D721Med (cell line): ENCODE measurements at regions not wholly inside any gene's neighbourhood (a gene's known extent, or its start where the extent isn't known, plus 50 kb on each side); places are given as distances from the start of the nearest gene placed in this dataset.

ENCODE experiments used
- DNase-seq: peaks from one replicate; pipeline ENCODE4 v3.0.0; 2011; ENCODE audit warnings: low spot score; ENCODE audit not compliant: insufficient read length
- FAIRE-seq: peaks from 2 replicates; lab custom pipeline; 2011; peaks lifted over from hg19 to GRCh38; lab: Jason Lieb, UNC
- CTCF ChIP-seq: IDR thresholded peaks from 2 replicates; pipeline ENCODE4 v1.5.1; 2012; ENCODE audit warnings: mild to moderate bottlenecking, control low read depth; ENCODE audit not compliant: insufficient read depth; ENCODE audit errors: missing control alignments

GRCh38 chr6:80930376-80930775 lies 822.1 kb downstream of the TENT5A start:
- DNase-seq (no peak), FAIRE-seq (no peak)
- TF ChIP-seq CTCF = no peak

DNA sequence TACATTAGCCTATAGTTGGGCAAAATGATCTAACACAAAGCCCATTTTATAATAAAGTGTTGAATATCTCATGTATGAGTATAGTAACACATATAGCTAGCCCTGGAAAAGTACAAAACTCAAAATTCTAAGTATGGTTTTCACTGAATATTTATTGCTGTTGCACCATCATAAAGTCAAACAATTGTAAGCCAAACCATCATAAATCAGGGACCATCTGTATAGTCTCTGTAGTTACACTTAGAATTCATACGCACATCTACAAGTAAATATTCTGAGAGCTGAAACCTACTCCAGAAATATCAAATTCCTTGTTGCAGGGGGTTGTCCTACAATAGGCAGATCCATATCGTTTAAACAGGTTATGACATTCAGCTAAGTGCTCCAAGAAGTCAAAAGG lies 817.3 kb downstream of the BCKDHB start:
- FAIRE-seq (no peak), DNase-seq (no peak)
- TF ChIP-seq CTCF = no peak

- no peak for TF ChIP-seq CTCF
- FAIRE-seq (no peak), DNase-seq (no peak)
Observed at GRCh38 chr6:80922916-80923455, 816.5 kb downstream of the BCKDHB start.

GRCh38 chr6:80921861-80922460 lies 815.5 kb downstream of the BCKDHB start:
- no peak for FAIRE-seq
- no peak for TF ChIP-seq CTCF

DNA sequence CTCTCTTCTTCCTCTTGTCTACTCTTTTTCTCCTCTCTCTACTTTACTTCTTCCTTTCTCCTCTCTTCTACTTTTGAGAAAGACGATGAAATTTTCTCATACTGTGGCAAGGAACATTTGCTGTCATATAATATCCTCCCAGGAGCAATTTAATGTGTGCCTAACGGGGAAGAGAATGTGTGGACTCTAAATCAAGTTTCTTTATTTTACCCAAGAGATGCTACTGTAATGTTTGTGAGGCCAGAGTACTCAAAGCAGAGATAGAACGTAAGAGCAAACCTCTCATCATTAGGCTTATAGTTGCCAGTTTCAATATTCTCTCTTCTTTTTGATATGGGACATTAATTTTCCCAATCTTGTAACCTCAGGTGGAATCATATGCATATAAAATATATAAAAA lies 801.4 kb downstream of the BCKDHB start:
- no peak for TF ChIP-seq CTCF
- no peak for FAIRE-seq

More at GRCh38 chr6:80921861-80922460, 815.5 kb downstream of the BCKDHB start:
- no peak for DNase-seq

DNA sequence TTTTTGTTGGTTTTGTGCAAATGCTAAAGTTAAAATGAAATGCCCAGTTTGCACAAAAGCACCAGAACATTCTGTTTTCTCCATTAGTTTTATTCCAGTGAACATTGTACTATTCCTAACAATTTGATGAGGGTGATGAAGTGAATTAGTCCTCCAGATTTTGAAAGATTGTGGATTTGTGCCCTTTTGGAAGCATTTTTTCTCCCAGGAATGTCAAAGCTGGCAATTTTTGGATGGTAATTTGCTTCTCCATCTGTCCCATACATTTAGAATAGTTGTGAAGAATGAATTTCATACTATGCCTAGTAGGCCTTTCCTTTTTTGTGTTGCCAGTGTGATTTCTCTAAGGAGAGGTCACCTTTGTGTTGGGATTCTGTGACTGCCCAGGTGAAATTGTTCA lies 797.2 kb downstream of the BCKDHB start:
- no peak for FAIRE-seq
- DNase-seq = no peak
- TF ChIP-seq CTCF = no peak

More for the DNA sequence above, 801.4 kb downstream of the BCKDHB start:
- DNase-seq = no peak

DNA sequence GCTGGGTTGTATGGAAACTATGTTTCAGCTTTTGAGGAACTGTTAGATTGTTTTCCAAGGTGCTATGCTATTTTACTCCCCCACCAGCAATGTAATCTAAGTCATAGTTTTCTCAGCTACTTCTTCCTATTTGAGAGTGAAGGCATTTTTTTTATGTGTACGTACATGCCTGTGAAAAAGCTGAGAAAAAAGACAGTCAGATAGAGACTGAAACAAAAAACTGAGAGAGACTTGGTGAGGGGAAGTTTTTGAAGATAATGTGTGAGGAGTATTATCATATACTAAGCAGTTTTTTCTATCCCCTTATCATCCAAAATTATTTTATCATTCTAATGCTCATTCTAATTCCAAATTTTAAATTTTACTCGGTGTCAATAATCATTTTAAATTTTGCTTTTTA lies 780.0 kb downstream of the BCKDHB start:
- no peak for DNase-seq
- TF ChIP-seq CTCF = no peak
- no peak for FAIRE-seq
